ENCODE measurements at regions not wholly inside any gene's neighbourhood (a gene's known extent, or its start where the extent isn't known, plus 50 kb on each side); places are given as distances from the start of the nearest gene placed in this dataset.

DNA sequence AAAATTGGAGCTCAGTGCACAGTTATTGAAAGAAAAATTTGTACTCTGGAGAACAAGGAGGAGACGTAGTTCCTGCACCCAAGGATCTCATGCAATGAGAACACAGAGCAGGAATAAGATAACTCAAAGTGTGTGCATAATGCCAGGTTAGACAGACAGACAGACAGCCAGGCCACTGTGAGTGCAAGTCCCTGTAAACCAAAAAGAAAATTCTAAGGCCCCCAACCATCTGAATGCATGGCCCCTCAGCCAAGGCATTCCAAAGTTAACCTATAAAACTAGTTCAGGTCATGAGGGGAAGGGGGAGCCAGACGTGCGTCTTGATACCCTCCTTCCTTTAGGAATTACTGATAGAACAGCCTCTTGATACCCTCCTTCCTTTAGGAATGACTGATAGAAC lies 94.5 kb upstream of the ENPP6 start:
- Histone ChIP-seq H3K4me2 (ENCODE audit: low read length) (no peak overlapping the region), H3K27ac (ENCODE audit: low read depth, low read length, poor library complexity, severe bottlenecking) (peak overlapping the region; percentile 37), H3K36me3 (ENCODE audit: insufficient read depth, low read length) (no peaks in the 10 kb centered on the region), H3K27me3 (ENCODE audit: insufficient read depth, low read length) (no peaks in the 10 kb centered on the region), H3K4me3 (ENCODE audit: low read depth, low read length, poor library complexity, severe bottlenecking) (no peak overlapping the region), H3K9ac (ENCODE audit: low read length) (no peak overlapping the region), H3K4me1 (ENCODE audit: insufficient read depth, low read length, severe bottlenecking) (peaks cover 65% of the 10 kb centered on the region), H3F3A (ENCODE audit: insufficient read depth, low read length) (no peaks in the 10 kb centered on the region), H3K79me2 (ENCODE audit: insufficient read depth, low read length) (no peaks in the 10 kb centered on the region), H2AFZ (ENCODE audit: low read length) (no peak overlapping the region), H4K20me1 (ENCODE audit: insufficient read depth, low read length) (no peaks in the 10 kb centered on the region), H3K9me3 (ENCODE audit: low read length) (no peaks in the 10 kb centered on the region), H3K9me2 (ENCODE audit: low read depth, low read length) (no peaks in the 10 kb centered on the region)
- no peak for TF ChIP-seq EZH2 (IDR thresholded peaks at IDR 0.05; ENCODE audit: borderline replicate concordance, low read length)
- TF ChIP-seq, protein P1, sequence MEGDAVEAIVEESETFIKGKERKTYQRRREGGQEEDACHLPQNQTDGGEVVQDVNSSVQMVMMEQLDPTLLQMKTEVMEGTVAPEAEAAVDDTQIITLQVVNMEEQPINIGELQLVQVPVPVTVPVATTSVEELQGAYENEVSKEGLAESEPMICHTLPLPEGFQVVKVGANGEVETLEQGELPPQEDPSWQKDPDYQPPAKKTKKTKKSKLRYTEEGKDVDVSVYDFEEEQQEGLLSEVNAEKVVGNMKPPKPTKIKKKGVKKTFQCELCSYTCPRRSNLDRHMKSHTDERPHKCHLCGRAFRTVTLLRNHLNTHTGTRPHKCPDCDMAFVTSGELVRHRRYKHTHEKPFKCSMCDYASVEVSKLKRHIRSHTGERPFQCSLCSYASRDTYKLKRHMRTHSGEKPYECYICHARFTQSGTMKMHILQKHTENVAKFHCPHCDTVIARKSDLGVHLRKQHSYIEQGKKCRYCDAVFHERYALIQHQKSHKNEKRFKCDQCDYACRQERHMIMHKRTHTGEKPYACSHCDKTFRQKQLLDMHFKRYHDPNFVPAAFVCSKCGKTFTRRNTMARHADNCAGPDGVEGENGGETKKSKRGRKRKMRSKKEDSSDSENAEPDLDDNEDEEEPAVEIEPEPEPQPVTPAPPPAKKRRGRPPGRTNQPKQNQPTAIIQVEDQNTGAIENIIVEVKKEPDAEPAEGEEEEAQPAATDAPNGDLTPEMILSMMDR (IDR thresholded peaks at IDR 0.05; ENCODE audit: low read length): no peak

DNA sequence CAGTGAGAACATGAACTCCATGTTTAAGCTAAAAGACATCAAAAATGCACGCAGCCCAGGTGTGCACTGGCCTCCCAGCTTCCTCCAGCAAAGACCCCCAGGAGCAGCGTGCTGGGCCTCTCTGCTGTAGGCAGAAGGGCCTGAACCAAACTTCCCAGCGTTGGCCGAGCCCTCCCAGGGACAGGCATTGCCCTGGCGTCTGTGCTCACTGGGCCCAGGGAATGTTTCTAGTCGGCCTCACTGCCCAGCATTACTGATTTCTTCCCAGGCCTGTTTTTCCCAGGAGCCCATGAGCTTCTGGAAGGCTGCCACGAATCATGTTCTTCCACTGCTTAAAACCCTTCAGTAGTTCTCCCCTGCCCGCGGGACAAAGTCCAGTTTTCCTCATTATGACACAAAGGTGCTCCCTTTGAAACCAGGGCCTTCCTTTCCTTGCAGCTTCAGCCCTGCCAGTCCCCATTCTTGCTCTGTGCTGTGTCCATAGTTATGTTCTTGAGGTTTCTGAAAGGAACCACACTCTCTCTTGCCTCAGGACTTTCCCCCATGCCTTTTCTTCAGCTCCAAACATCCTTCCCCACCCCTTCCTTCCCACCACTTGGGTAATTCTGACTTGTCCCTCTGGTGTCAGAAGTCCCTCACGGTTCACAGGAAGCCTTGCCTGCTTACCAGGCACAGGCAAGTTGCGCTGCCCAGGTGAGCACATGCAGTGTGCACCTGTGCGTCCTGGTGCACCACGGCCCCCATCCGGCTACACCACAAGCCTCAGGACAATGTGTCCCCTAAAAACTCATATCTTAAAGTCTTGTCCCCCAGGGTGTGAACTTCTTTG lies 93.4 kb upstream of the ENPP6 start:
- no peaks in the 10 kb centered on the region for H3K27me3 ChIP-seq (ENCODE audit: insufficient read depth, low read length)
- H3K27ac ChIP-seq (ENCODE audit: low read depth, low read length, poor library complexity, severe bottlenecking): peak overlapping the region; percentile 37
- no peaks in the 10 kb centered on the region for H3K36me3 ChIP-seq (ENCODE audit: insufficient read depth, low read length)
- TF ChIP-seq, protein P1 (IDR thresholded peaks at IDR 0.05; ENCODE audit: low read length): no peak
- TF ChIP-seq EZH2 (IDR thresholded peaks at IDR 0.05; ENCODE audit: borderline replicate concordance, low read length): no peak
- peak overlapping the region; percentile 10; the same call in 1 of the 2 replicates for H3K4me2 ChIP-seq (ENCODE audit: low read length)
- H3K9ac ChIP-seq (ENCODE audit: low read length): no peak overlapping the region; the same call in 1 of the 2 replicates
- H3F3A ChIP-seq (ENCODE audit: insufficient read depth, low read length): no peaks in the 10 kb centered on the region
- H3K4me1 ChIP-seq (ENCODE audit: insufficient read depth, low read length, severe bottlenecking): peaks cover 63% of the 10 kb centered on the region
- H3K9me2 ChIP-seq (ENCODE audit: low read depth, low read length): no peaks in the 10 kb centered on the region
- no peaks in the 10 kb centered on the region for H3K9me3 ChIP-seq (ENCODE audit: low read length)
- H3K79me2 ChIP-seq (ENCODE audit: insufficient read depth, low read length): no peaks in the 10 kb centered on the region
- no peak overlapping the region for H2AFZ ChIP-seq (ENCODE audit: low read length)
- H3K4me3 ChIP-seq (ENCODE audit: low read depth, low read length, poor library complexity, severe bottlenecking): no peak overlapping the region
- H4K20me1 ChIP-seq (ENCODE audit: insufficient read depth, low read length): no peaks in the 10 kb centered on the region

DNA sequence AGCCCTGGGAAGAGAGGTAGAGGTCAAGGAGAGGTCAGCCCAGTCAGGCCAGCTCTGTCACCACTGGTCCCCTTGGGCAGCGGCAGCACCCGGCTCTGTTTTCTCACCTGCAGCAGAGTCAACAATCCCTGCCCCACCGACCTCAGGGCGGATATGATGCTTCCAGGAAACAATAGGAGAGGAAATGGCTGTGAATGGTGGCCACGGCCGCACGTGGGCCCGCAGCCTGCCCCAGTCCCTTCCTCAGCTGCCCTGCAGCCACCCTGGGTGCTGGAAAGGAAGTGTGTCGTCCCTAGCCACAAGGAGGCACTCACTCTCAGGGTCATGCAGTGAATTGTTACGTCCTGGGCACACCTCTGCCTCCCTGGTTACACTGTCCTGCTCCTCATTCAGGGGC lies 92.5 kb upstream of the ENPP6 start:
- Histone ChIP-seq H3K4me3 (ENCODE audit: low read depth, low read length, poor library complexity, severe bottlenecking) (no peak overlapping the region), H3K79me2 (ENCODE audit: insufficient read depth, low read length) (no peaks in the 10 kb centered on the region), H2AFZ (ENCODE audit: low read length) (no peak overlapping the region), H3K36me3 (ENCODE audit: insufficient read depth, low read length) (no peaks in the 10 kb centered on the region), H3K9ac (ENCODE audit: low read length) (no peak overlapping the region), H4K20me1 (ENCODE audit: insufficient read depth, low read length) (no peaks in the 10 kb centered on the region), H3K4me1 (ENCODE audit: insufficient read depth, low read length, severe bottlenecking) (peaks cover 63% of the 10 kb centered on the region), H3K27ac (ENCODE audit: low read depth, low read length, poor library complexity, severe bottlenecking) (peak overlapping the region; percentile 25), H3K9me3 (ENCODE audit: low read length) (peaks cover 2% of the 10 kb centered on the region), H3F3A (ENCODE audit: insufficient read depth, low read length) (no peaks in the 10 kb centered on the region), H3K9me2 (ENCODE audit: low read depth, low read length) (no peaks in the 10 kb centered on the region), H3K4me2 (ENCODE audit: low read length) (no peak overlapping the region; the same call in 1 of the 2 replicates), H3K27me3 (ENCODE audit: insufficient read depth, low read length) (no peaks in the 10 kb centered on the region)
- TF ChIP-seq EZH2 (IDR thresholded peaks at IDR 0.05; ENCODE audit: borderline replicate concordance, low read length): no peak
- TF ChIP-seq, protein P1 (IDR thresholded peaks at IDR 0.05; ENCODE audit: low read length): peak; percentile 82
